ENCODE measurements at regions not wholly inside any gene's neighbourhood (a gene's known extent, or its start where the extent isn't known, plus 50 kb on each side); places are given as distances from the start of the nearest gene placed in this dataset. TPM values are rescaled to one million over a fixed set of nuclear protein-coding genes. Genes with fewer than 3 reads are reported as not detected.

DNA sequence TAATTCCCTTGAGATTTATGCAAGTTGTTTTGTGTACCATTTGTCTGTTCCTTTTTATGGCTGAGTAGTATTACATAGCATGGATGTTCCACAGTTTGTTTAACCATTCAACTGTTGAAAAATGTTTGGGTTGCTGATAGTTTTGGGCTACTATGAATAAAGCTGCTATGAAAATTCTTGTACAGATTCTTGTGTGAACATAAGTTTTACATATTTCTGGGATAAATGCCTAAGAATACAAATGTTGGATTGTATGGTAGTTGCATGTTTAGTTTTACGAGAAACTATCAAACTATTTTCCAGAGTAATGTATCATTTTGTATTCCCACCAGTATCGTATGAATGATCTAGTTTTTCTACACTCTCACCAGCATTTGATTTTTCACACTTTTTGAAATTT lies 407.3 kb downstream of the PLCL1 start:
- WGBS, 2 donors, result 94 to 95% methylated on average over 2 of the region's 2 CpGs
- ATAC-seq (ENCODE audit: insufficient read depth, low FRiP score) (no peak), DNase-seq (no peak)
- Histone ChIP-seq H3K27me3 (ENCODE audit: control insufficient read depth in 3 of 3, insufficient read depth in 3 of 3, low read length in 2 of 3) (no peaks in the 10 kb centered on the region), H3K27ac (ENCODE audit: low read depth in 1 of 2, low read length in 1 of 2) (no peak overlapping the region), H3K9ac (ENCODE audit: insufficient read depth in 1 of 2, low read length in 2 of 2) (no peak overlapping the region), H3K4me1 (ENCODE audit: control insufficient read depth in 5 of 5, insufficient read depth in 5 of 5, low read length in 5 of 5) (no peaks in the 10 kb centered on the region), H3K36me3 (ENCODE audit: control insufficient read depth in 4 of 4, insufficient read depth in 4 of 4, low read length in 4 of 4) (no peaks in the 10 kb centered on the region), H3K9me3 (ENCODE audit: control insufficient read depth in 4 of 4, insufficient read depth in 3 of 4, low read length in 3 of 4) (no peaks in the 10 kb centered on the region), H3K4me3 (no peak overlapping the region)
- TF ChIP-seq, protein P1, sequence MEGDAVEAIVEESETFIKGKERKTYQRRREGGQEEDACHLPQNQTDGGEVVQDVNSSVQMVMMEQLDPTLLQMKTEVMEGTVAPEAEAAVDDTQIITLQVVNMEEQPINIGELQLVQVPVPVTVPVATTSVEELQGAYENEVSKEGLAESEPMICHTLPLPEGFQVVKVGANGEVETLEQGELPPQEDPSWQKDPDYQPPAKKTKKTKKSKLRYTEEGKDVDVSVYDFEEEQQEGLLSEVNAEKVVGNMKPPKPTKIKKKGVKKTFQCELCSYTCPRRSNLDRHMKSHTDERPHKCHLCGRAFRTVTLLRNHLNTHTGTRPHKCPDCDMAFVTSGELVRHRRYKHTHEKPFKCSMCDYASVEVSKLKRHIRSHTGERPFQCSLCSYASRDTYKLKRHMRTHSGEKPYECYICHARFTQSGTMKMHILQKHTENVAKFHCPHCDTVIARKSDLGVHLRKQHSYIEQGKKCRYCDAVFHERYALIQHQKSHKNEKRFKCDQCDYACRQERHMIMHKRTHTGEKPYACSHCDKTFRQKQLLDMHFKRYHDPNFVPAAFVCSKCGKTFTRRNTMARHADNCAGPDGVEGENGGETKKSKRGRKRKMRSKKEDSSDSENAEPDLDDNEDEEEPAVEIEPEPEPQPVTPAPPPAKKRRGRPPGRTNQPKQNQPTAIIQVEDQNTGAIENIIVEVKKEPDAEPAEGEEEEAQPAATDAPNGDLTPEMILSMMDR (IDR thresholded peaks at IDR 0.05; ENCODE audit: control extremely low read depth, extremely low read depth), result no peak

DNA sequence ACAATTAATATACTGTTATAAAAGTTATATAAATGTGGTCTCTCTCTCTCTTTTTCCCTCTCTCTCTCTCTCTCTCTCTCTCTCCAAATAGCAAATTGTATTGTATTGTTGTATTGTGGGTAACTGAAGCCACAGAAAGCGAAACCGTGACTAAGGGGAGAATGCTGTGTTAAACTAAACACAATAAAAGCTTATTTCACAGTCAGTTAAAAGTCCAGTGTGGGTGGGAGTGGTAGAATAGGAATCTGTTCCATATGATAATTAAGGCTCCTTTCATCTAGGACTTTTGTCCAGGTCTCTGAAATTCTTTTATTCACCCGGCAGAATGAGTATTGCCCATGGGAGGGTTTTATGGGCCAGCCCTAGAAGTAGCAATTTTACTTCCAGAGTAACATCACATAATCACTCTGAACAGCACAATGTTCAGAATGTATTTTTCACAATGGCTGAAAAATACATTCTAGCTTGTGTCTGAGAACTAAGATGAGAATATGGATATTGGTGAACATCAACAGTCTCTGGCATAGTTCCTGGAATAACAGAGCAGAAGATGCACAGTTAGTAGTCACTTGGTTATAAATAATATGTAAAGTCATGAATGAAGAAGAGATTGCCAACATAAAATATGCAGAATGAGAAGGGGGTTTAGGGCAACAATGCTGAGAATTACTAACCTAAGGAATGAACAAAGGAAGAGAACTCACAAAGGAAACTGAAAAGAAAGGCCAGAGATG lies 399.1 kb downstream of the PLCL1 start:
- no peaks in the 10 kb centered on the region for H3K27me3 ChIP-seq (ENCODE audit: control insufficient read depth in 3 of 3, insufficient read depth in 3 of 3, low read length in 2 of 3)
- H3K9me3 ChIP-seq (ENCODE audit: control insufficient read depth in 4 of 4, insufficient read depth in 3 of 4, low read length in 3 of 4), result no peaks in the 10 kb centered on the region
- TF ChIP-seq, protein P1 (IDR thresholded peaks at IDR 0.05; ENCODE audit: control extremely low read depth, extremely low read depth), result no peak
- no peak overlapping the region for H3K4me3 ChIP-seq
- H3K9ac ChIP-seq (ENCODE audit: insufficient read depth in 1 of 2, low read length in 2 of 2), result no peak overlapping the region
- DNase-seq (no peak), ATAC-seq (ENCODE audit: insufficient read depth, low FRiP score) (no peak)
- no peak overlapping the region for H3K27ac ChIP-seq (ENCODE audit: low read depth in 1 of 2, low read length in 1 of 2)
- no peaks in the 10 kb centered on the region for H3K36me3 ChIP-seq (ENCODE audit: control insufficient read depth in 4 of 4, insufficient read depth in 4 of 4, low read length in 4 of 4)
- WGBS, 2 donors, result 85 to 86% methylated on average over 3 of the region's 3 CpGs
- no peaks in the 10 kb centered on the region for H3K4me1 ChIP-seq (ENCODE audit: control insufficient read depth in 5 of 5, insufficient read depth in 5 of 5, low read length in 5 of 5)

Small RNA genes in the stretch of these regions (small RNA-seq; reads per million reads assigned to genes)
- not detected for gene RNU7-147P (ENCODE audit: low replicate concordance)
